Stromal cell of bone marrow (primary cell): ENCODE measurements at regions not wholly inside any gene's neighbourhood (a gene's known extent, or its start where the extent isn't known, plus 50 kb on each side); places are given as distances from the start of the nearest gene placed in this dataset.

Experiments
- DNase-seq: peaks from one replicate; pipeline ENCODE4 v3.0.0-alpha.2; 2012; ENCODE audit warnings: low read depth

DNA sequence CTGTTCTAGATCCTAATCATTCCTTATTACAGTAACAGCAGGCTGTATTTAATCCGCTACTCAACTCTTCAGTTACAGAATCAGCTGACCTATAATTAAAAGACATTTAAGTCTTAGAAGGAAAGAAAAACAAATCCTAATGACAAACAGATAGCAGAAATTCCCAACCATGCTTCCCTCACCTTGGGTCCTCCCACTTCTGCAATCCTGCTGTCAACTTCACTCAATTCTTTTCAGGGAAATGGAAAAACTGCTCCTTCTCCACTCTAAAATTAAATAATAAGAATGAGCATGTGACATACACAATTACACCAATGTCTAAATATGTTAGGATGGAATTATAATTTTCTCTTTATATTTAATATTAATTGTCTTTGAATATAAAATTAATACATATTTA is 182.6 kb upstream of the LYPLAL1 start:
- no peak for DNase-seq

DNA sequence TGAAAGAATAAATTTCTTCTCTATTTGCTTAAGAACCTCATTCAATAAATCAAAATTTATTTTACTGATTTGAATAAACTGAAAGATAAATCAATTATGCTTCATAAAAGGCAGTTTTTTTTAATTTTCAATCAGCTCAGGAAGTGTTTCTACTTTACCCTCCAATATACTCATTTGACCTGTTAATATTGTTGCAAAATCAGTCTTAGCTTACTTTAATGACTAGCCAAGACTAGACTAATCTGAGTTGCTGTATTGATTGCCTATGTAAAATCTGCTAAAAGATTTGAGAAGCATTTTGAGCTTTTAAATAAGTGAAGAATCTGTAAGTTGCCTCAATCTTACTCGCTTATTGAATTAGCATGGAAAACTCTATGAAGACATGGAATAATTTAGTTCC is 179.1 kb upstream of the LYPLAL1 start:
- DNase-seq = no peak

DNA sequence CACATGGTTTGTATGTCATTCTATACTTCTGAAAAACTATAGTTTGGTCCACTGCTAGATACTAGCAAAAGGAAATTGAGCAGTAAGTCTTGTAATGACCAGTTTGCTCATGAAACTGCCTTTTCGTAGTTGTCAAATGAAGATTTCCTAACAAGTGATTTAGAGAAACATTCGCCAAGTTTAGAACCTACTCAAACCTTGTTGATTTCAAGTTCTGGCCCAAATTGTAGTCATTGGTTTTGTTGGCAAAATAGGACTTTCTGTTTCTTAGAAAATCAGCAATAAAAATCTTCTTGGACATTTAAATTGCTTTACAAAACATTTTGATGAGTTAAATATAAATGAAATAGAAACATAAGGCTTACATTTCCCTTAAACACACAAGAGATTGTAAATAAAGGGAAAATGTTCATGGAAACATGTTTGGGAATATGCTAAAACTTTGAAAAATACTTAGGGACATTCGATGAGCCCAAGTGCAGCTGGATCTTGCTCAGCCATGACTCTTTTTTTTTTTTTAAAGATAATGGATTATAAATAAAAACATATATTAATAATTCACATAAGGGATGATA is 178.5 kb upstream of the LYPLAL1 start:
- DNase-seq = no peak

DNA sequence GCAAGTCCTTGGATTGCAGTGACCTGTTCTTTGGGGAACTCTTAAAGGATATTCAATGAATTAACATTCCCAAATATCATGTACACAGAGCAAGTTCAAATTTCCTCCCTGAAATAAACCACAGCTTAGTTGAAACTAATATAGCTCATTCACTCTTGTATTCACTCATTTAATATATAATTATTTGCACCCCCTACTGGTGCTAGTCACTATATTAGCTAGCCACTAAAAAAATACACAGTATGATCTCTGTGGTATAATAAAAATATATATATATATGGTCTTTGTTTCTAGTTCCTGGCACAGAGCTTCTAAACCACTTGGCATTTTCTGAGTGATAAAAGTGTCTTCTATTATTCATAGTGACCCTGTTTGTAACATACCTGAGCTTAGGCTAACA is 177.3 kb upstream of the LYPLAL1 start:
- peak; percentile 2 for DNase-seq

DNA sequence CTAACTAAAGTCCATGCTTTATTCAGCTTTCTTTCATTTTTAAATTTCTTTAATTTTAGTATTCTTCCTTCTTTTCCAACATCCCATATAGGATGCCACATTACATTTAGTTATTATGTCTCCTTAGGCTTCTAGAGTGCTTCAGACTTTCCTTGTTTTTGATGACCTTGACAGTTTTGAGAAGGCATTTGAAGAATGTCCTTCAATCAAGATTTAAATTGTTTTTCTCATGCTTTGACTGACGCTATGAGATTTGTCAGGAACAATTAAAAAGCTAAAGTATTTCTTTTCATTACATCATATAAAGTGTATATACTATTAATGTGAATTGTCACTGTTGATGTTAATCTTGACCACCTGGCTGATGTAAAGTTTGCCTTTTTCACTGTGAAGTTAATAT is 173.7 kb upstream of the LYPLAL1 start:
- DNase-seq = no peak

DNA sequence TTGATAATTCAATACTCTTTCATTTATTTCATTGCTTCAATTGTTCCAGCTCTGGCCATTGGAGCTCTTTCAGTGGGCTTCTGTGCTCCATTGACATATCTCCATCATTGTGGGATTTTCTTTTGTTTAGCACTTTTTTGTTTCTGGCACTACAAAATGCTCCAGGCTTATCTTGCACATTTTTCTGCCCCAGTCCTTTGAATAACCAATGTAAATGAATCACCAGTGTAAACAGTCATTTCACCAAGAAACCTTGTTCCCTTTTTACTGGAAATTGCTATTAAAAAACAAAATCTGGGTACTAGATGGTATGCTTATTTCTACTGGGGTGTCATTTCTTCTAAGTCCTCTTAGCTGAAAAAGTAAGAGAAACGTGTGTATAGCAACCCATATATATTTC is 173.0 kb upstream of the LYPLAL1 start:
- peak; percentile 3 for DNase-seq

DNA sequence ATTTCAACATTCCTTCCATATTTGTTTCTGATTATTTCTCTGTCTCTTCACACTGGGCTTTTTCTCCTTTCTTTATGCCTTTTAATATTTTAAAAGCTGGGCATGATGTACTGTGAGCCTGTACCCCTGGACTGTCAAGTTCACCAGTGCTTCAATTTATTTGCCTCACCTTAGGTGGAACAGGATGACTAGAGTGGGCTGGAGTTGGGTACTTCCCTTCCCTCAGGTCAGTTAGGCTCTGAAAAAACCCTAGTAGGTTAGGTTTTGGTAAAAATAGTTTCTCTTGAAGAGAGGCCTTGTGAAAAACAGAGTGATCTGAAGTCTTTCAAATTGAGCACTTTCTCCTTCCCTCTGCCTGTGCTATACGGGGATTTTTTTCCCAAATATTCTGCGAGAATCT is 163.0 kb upstream of the LYPLAL1 start:
- DNase-seq = no peak

DNA sequence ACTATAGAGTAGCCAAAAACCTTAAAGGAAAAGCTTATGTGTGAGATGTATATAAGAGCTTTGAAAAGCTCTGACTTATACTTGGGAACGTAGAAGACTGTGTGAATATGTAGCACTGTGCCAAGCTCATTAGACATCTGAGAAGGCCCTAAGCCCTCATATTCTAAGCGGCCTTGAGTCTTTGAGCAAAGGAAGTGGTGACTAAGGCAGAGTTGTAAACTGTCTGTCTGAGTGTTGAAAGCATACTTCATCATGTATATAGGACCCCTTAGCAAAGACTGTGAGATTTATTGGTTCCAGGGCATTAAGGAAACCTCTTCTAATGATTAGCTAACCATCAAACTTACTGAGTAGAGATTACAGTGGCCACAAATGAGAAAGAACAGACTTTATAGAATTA is 153.3 kb upstream of the LYPLAL1 start:
- DNase-seq = no peak

DNA sequence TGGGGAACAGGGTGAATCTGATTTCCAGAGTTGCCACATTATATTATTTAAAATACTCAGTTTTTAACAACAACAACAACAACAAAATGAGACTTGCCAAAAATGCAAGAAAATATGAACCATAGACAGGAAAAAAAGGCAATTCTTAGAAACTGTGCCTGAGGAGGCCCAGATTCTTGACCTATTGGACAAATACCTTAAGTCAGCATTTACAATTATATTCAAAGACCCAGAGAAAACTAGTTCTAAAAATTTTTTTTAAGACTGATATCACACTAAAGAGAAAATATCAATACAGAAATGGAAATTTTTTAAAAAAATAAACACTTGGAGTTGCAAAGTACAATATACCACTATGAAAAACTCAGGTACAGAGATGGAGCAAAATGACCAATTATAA is 152.8 kb upstream of the LYPLAL1 start:
- DNase-seq = no peak

DNA sequence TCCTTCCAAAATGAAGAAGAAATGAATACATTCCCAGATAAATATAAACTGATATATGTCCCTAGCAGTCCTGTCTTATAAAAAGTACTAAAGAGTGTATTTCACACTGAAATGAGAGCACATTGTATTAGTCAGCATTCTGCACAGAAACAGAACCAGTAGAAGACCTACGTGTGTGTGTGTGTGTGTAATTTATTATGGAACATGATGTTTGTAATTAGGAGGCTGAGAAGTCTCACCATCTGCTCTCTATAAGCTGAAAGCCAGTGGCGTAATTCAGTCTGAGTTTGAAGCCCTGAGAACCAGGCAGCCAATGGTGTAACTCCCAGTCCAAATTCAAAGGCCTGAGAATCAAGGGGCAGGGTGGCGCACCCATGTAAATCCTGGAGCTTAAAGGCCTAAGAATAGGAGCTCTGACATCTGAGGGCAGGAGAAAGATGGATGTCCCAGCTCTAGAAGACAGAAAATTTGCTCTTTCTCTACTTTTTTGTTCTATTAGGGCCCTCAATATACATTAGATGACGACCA is 146.5 kb upstream of the LYPLAL1 start:
- DNase-seq = no peak

DNA sequence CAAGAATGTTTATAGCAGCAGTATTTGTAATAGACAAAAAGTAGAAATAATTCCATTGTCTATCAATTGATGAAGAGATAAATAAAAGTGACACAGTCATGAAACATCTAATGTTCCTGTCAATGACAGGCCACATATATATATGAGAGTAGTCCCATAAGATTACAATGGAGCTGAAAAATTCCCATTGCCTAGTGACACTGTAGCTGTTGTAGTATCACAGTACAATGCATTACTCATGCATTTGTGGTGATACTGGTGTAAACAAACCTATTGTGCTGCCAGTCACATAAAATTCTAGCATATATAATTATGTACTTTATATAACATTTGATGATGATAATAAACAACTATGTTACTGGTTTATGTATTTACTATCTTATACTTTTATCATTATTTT is 141.9 kb upstream of the LYPLAL1 start:
- no peak for DNase-seq

DNA sequence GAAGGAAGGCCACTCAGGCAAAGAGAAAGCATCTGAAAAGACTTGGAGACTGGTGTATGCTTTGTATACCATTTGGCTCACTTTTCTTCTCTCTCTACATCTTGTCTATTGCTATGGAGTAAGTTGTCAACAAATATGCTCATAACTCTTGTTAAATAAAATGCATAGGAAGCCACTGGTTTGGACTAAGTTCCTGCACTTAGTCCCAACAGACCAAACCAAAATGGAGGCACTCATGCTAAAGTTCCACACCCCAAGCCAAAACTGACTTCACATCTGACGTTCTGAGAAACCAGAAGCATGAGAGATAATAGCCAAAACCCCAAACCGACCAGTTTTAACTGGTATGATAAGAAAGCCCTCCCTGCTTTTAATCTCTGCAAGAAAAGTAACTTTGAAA is 135.3 kb upstream of the LYPLAL1 start:
- DNase-seq = no peak

DNA sequence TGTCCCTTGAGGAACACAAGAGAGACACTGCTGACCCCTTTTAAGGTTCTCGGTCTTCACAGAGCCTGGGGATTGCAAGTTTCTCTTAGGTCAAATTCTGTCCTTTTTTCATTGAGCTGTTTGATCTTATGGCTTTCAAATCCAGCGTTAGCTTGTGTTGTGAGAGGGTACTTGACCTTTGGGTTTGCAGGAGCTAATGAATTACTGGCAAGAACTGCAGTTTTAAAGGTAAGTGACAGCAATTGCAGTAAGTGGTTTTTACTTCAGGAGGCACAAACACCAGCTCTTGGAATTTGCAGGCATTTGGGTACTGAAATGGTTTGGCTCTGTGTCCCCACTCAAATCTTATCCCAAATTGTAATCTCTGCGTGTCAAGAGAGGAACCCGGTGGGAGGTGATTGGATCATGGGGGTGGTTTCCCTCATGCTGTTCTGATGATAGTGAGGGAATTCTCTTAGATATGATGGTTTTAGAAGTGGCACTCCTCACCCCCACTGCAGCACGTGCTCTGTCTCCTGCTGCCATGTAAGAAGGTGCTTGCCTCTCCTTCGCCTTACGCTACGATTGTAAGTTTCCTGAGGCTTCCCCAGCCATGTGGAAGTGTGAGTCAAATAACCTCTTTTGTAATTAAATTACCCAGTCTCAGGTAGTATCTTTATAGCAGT is 134.5 kb upstream of the LYPLAL1 start:
- no peak for DNase-seq

DNA sequence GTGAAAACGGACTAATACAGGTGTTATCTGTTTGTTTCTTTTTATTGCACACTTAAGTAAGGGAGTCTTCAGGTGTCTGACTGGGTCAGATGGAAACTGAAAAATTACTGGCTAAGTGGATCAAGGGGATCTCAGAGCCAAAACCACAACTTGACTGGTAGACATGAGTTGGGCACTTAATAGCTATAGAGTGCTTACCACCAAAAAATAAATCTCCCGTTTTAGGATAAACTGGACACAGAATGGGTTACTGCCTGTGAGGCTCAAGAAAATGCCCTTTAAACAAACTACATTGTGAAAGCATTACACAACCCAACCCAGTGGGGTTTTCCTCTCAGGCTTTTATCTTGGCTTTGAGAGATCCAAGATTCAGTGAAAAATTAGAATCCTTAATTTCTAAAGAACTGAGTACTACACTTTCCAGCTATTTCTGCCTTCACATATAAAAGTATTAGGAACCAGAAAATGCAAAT is 134.0 kb upstream of the LYPLAL1 start:
- no peak for DNase-seq

DNA sequence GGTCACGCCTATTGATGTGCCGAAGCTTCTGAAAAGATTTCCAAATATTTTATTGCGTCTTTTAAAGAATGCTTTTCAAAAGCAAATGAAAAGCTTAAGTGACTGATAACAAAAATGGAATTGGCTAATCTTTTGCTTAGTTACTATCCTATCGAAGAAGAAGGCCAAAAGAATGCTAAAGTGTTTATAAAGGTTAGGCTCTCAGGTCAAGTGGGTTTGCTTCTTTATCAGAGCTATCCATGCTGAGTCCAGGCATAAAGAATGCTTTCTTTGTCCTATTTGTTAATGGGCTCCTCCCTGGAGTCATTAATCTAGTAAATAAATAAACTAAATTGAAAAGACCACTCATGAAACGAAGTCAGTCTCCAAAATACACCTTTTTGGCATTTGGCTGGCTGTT is 133.4 kb upstream of the LYPLAL1 start:
- no peak for DNase-seq

DNA sequence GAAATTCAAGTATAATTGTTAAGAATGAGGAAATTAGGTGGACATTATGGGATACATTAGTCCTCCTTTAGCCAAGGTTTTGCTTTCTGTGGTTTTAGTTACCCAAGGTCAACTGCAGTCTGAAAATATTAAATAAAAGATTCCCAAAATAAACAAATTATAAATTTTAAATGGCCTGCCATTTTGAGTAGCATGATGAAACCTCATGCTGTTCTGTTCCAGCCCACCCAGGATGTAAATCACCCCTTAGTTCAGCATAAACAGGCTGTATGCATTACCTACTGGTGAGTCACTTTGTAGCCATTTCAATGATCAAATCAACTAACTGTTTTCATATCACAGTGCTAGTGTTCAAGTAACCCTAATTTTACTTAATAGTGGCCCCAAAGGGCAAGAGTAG is 132.5 kb upstream of the LYPLAL1 start:
- no peak for DNase-seq

DNA sequence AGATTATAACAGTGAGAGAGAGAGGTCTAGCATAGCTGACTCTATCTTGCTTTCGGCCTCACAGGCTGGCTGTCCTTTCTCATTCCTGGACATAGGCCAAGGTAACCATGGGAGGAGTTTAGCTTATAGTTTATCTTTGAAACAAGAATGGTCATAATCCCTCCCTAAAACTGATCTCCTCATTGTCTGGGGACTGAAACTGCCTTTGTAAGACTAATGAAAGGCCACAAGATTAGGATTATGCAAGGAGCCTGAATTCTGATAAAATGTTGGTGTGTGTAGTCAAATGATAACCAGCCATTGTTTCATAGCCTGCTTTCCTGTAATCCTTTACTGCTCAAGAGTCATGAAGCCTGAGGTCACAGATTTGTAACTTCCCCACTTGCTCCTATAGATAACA is 131.9 kb upstream of the LYPLAL1 start:
- DNase-seq = peak; percentile 18

DNA sequence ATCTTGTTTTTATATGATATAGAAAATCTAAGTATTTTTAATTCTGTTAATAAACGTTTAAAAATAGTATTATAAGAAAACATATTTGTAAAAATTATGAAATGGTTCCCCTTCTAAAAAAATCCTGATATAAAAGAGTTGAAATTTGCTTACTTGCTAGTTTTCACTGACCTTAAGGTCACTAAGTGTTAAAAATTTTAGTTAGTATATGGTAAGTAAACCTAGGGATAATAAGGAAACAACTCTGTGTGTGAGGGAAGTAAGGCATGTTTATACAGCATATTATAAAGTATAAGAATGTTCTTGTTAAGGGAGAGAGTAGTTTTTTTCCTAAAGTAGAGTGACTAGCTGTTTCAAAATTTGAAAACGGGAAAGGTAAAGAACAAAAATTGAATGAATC is 130.9 kb upstream of the LYPLAL1 start:
- no peak for DNase-seq

DNA sequence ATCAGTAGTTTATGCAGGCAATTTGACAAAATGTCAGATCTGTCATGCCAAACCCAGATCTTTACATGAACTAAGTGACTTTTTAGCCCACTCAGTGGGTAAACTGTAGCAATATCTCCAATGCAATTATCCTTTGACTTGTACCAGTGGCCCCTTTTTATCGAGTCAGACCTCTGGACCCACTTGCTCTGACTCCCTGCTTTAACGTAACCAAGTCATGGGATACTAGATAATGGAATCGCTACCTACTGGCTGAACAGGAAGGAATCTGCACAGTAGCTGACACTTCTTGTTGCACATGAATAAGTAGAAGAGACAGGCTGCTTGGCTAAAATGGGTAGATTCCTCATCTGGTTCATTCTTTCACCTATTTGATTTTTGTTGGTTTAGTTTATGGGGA is 128.4 kb upstream of the LYPLAL1 start:
- DNase-seq = no peak

DNA sequence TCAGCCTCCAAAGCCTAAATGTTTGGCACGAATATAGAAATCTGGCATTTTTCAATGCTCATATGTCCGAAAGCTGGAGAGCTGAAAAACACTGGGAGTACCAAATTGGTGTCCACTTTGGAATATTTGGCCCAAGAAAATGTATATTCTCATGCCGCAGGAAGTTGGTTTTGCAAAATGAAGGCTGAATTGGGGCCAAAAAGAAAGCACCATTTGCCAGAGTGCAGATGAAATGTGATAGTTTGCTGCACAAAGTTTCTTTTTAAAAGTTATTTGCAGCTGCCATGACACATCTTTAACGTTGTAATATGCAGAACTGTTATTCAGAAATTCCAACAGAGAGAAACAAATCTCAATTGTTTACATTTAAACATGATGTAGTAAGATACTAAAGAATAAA is 124.2 kb upstream of the LYPLAL1 start:
- DNase-seq = no peak

DNA sequence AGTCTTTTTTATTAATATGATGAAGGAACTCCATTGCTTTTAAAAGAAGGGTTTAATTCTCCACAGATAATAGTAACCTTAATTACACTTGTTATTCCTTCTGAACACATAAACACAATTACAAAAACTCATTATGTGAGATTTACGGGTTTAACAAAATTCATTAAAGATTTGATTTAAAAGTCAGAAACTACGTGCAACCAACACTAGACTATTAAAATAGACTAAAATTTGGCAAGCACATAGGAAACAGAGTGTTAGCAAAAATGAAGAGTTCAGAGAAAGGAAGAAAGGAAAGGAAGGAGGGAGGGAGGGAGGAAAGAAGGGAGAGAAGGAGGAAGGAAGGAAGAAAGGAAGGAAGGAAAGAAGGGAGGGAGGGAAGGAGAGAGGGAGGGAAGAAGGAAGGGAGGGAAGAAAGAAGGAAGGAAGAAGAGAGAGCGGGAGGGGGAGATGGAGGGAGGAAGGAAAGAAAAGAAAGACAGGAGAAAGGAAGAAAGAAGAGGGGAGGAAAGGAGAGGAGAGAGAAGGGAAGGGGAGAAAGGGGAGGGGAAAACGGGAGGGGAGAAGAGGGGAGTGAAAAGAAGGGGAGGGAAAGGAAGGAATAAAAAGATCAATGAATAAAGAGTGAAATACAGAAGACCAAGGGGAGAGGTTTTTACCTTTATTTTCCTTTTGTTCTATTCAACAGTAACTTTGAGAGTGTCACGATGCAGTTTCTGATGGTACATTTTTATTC is 123.4 kb upstream of the LYPLAL1 start:
- DNase-seq = no peak

DNA sequence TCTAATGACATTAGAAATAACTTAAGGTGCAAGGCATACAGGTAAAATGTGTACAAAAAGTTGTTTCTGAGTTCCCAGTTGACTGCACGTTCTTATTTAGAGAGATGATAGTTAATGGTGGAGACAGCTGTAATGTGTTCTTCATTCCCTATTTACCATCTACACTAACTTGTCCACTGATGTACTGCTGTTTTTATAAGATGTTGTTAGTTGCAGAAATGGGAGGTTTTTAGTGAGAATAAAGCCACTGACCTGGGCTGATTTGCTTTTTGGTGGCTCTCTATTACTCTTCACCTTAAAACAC is 122.9 kb upstream of the LYPLAL1 start:
- DNase-seq = no peak

DNA sequence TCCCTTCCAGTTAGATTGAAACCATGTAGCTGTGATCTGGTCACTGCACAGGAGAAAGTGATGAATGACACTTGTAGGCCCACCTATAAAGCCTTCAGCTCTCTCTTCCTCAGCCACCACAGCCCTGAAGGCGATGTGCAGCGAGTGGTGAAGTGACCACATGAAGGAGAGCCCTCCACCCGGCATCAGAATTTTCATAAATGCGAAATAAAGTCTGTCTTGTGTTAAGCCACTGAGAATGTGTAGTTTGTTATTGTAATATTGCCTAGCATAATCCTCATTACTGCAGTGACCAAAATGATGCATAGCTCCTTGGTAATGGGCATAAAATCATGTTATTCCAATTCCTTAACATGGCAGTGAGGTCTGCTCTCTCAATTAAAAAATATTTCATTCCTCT is 122.1 kb upstream of the LYPLAL1 start:
- no peak for DNase-seq
